HAP-1 (cell line): ENCODE measurements at regions not wholly inside any gene's neighbourhood (a gene's known extent, or its start where the extent isn't known, plus 50 kb on each side); places are given as distances from the start of the nearest gene placed in this dataset.

Experiments used
- DNase-seq, 2 experiments: peaks; one replicate each; pipeline ENCODE4 v3.0.0-alpha.2; 2016 to 2020; ENCODE audit warnings: low spot score in 2 of 2
- H3K27me3 ChIP-seq: fragments of 250-450 bp; sonication (Bioruptor Pico); 2 replicates; pipeline ENCODE4 v1.5.1; 2020; ENCODE audit warnings: low read depth, mild to moderate bottlenecking, moderate library complexity
- H3K36me3 ChIP-seq: fragments of 250-450 bp; sonication (Bioruptor Pico); replicated peaks from 2 replicates; pipeline ENCODE4 v1.5.1; 2020; ENCODE audit warnings: mild to moderate bottlenecking
- H3K4me1 ChIP-seq: fragments of 250-450 bp; sonication (Bioruptor Pico); 2 replicates; pipeline ENCODE4 v1.5.1; 2020; ENCODE audit warnings: mild to moderate bottlenecking
- H3K4me3 ChIP-seq: fragments of 250-450 bp; sonication (Bioruptor Pico); 2 replicates; pipeline ENCODE4 v1.5.1; 2020; ENCODE audit warnings: mild to moderate bottlenecking, moderate library complexity
- H3K9me3 ChIP-seq: fragments of 250-450 bp; sonication (Bioruptor Pico); 2 replicates; pipeline ENCODE4 v1.5.1; 2020; ENCODE audit warnings: mild to moderate bottlenecking, moderate library complexity
- in situ Hi-C: fragments of 300-500 bp; cut with MboI; formaldehyde crosslinking; loops from 3 replicates; pipeline ENCODE4 v1.14.3; 2020; ENCODE audit warnings: low sequenced_read_pairs, inconsistent platforms, mixed read lengths

- H3K4me1 ChIP-seq: no peaks in the 10 kb centered on the region
- no peaks in the 10 kb centered on the region for H3K36me3 ChIP-seq
- no peak overlapping the region for H3K4me3 ChIP-seq
- no peaks in the 10 kb centered on the region for H3K27me3 ChIP-seq
- no peaks in the 10 kb centered on the region for H3K9me3 ChIP-seq
- no peak for DNase-seq
- in situ Hi-C loops: no loop called here
Measured at GRCh38 chr9:11968631-11969030, 724.6 kb upstream of the TYRP1 start.

- in situ Hi-C loops: no loop called here
- Histone ChIP-seq H3K36me3 (no peaks in the 10 kb centered on the region), H3K4me1 (no peaks in the 10 kb centered on the region), H3K4me3 (no peak overlapping the region), H3K27me3 (no peaks in the 10 kb centered on the region), H3K9me3 (no peaks in the 10 kb centered on the region)
- no peak for DNase-seq
Measured at GRCh38 chr9:11973011-11973410, 720.2 kb upstream of the TYRP1 start.

GRCh38 chr9:11973511-11973910 is 719.7 kb upstream of the TYRP1 start:
- H3K36me3 ChIP-seq: no peaks in the 10 kb centered on the region
- H3K27me3 ChIP-seq: no peaks in the 10 kb centered on the region
- no peaks in the 10 kb centered on the region for H3K4me1 ChIP-seq
- in situ Hi-C loops: no loop called here
- H3K9me3 ChIP-seq: no peaks in the 10 kb centered on the region
- H3K4me3 ChIP-seq: no peak overlapping the region
- DNase-seq: no peak

- Histone ChIP-seq H3K27me3 (no peaks in the 10 kb centered on the region), H3K4me3 (no peak overlapping the region), H3K4me1 (no peaks in the 10 kb centered on the region), H3K9me3 (no peaks in the 10 kb centered on the region), H3K36me3 (no peaks in the 10 kb centered on the region)
- peak in 1 of 2 experiments; percentile 17 for DNase-seq
- in situ Hi-C loops: no loop called here
Measured at GRCh38 chr9:11992866-11993265, 700.3 kb upstream of the TYRP1 start.

GRCh38 chr9:12014488-12014887 is 678.7 kb upstream of the TYRP1 start:
- H3K27me3 ChIP-seq: no peaks in the 10 kb centered on the region
- in situ Hi-C loops: no loop called here
- H3K4me3 ChIP-seq: no peak overlapping the region
- no peaks in the 10 kb centered on the region for H3K36me3 ChIP-seq
- DNase-seq: no peak
- no peaks in the 10 kb centered on the region for H3K9me3 ChIP-seq
- H3K4me1 ChIP-seq: no peaks in the 10 kb centered on the region

- Histone ChIP-seq H3K4me1 (no peaks in the 10 kb centered on the region), H3K9me3 (peaks cover 7% of the 10 kb centered on the region), H3K4me3 (no peak overlapping the region), H3K36me3 (no peaks in the 10 kb centered on the region), H3K27me3 (no peaks in the 10 kb centered on the region)
- no peak for DNase-seq
- in situ Hi-C loops: no loop called here
Measured at GRCh38 chr9:12054235-12054634, 639.0 kb upstream of the TYRP1 start.

- in situ Hi-C loops: no loop called here
- DNase-seq: no peak
- Histone ChIP-seq H3K4me1 (no peaks in the 10 kb centered on the region), H3K9me3 (peaks cover 7% of the 10 kb centered on the region), H3K27me3 (no peaks in the 10 kb centered on the region), H3K4me3 (no peak overlapping the region), H3K36me3 (no peaks in the 10 kb centered on the region)
Measured at GRCh38 chr9:12056874-12057273, 636.3 kb upstream of the TYRP1 start.

DNA sequence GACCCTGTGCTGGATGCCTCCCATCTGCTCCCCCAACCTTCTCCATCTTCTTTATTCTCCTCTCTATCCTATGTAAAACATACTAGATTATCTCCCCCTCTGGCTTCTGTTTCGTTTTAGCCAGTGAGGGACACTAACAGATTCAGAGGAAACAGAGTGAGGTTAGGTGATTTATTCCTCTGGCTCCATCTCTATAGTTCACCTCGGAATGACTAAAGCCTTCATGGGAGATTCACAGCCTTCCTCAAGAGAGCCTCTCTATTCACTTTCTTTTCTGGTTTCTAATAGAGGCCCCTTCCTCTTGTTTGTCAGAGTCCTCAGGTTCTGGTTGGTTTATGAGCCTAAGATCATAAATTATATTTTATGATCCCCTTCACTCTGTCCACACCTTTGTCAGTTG is 633.1 kb upstream of the TYRP1 start:
- in situ Hi-C loops: no loop called here
- H3K4me1 ChIP-seq: no peaks in the 10 kb centered on the region
- no peak for DNase-seq
- H3K36me3 ChIP-seq: no peaks in the 10 kb centered on the region
- no peaks in the 10 kb centered on the region for H3K27me3 ChIP-seq
- H3K4me3 ChIP-seq: no peak overlapping the region
- H3K9me3 ChIP-seq: no peaks in the 10 kb centered on the region

GRCh38 chr9:12060811-12061210 is 632.4 kb upstream of the TYRP1 start:
- Histone ChIP-seq H3K9me3 (no peaks in the 10 kb centered on the region), H3K4me3 (no peak overlapping the region)
- in situ Hi-C loops: no loop called here

GRCh38 chr9:12065050-12065449 is 628.1 kb upstream of the TYRP1 start:
- Histone ChIP-seq H3K36me3 (no peaks in the 10 kb centered on the region), H3K27me3 (no peaks in the 10 kb centered on the region), H3K4me3 (no peak overlapping the region), H3K9me3 (no peaks in the 10 kb centered on the region), H3K4me1 (no peaks in the 10 kb centered on the region)
- no peak for DNase-seq
- in situ Hi-C loops: no loop called here

More at GRCh38 chr9:12060811-12061210, 632.4 kb upstream of the TYRP1 start:
- no peak for DNase-seq
- no peaks in the 10 kb centered on the region for H3K4me1 ChIP-seq
- no peaks in the 10 kb centered on the region for H3K36me3 ChIP-seq
- no peaks in the 10 kb centered on the region for H3K27me3 ChIP-seq

- no peaks in the 10 kb centered on the region for H3K4me1 ChIP-seq
- DNase-seq: no peak
- no peaks in the 10 kb centered on the region for H3K36me3 ChIP-seq
- H3K9me3 ChIP-seq: no peaks in the 10 kb centered on the region
- H3K4me3 ChIP-seq: no peak overlapping the region
- in situ Hi-C loops: no loop called here
- no peaks in the 10 kb centered on the region for H3K27me3 ChIP-seq
Measured at GRCh38 chr9:12065686-12066085, 627.5 kb upstream of the TYRP1 start.

GRCh38 chr9:12066455-12067035 is 626.6 kb upstream of the TYRP1 start:
- no peaks in the 10 kb centered on the region for H3K4me1 ChIP-seq
- no peaks in the 10 kb centered on the region for H3K9me3 ChIP-seq
- no peaks in the 10 kb centered on the region for H3K36me3 ChIP-seq
- no peak overlapping the region for H3K4me3 ChIP-seq
- H3K27me3 ChIP-seq: no peaks in the 10 kb centered on the region
- DNase-seq: no peak
- in situ Hi-C loops: no loop called here

DNA sequence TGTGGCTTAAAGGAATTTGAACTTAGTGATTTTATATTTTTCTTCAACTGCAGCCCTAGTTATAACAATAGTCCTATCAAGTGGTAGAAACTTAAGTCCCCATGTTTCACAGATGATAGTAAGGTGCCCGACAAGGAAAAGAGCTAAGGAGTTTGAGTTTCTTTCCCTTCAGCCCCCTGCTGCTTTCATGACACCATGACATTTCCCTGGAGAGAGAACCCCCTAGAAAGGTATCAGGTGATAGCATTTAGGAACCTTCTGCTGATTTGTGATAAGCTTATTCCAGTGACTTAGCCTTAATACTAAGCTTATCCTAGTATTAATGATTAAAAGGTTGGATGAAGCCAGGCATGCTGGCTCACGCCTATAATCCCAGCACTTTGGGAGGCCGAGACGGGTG is 623.8 kb upstream of the TYRP1 start:
- H3K36me3 ChIP-seq: no peaks in the 10 kb centered on the region
- H3K27me3 ChIP-seq: no peaks in the 10 kb centered on the region
- H3K9me3 ChIP-seq: no peaks in the 10 kb centered on the region
- no peak overlapping the region for H3K4me3 ChIP-seq
- DNase-seq: no peak
- no peaks in the 10 kb centered on the region for H3K4me1 ChIP-seq
- in situ Hi-C loops: no loop called here

- Histone ChIP-seq H3K36me3 (no peaks in the 10 kb centered on the region), H3K4me3 (no peak overlapping the region), H3K27me3 (no peaks in the 10 kb centered on the region), H3K9me3 (no peaks in the 10 kb centered on the region), H3K4me1 (no peaks in the 10 kb centered on the region)
- no peak for DNase-seq
- in situ Hi-C loops: no loop called here
Measured at GRCh38 chr9:12085399-12085798, 607.8 kb upstream of the TYRP1 start.

- no peak for DNase-seq
- no peaks in the 10 kb centered on the region for H3K9me3 ChIP-seq
- in situ Hi-C loops: no loop called here
- no peak overlapping the region for H3K4me3 ChIP-seq
- H3K36me3 ChIP-seq: no peaks in the 10 kb centered on the region
- H3K4me1 ChIP-seq: no peaks in the 10 kb centered on the region
- no peaks in the 10 kb centered on the region for H3K27me3 ChIP-seq
Measured at GRCh38 chr9:12091865-12092527, 601.2 kb upstream of the TYRP1 start.
